Karpas-422 (cell line): ENCODE measurements at regions not wholly inside any gene's neighbourhood (a gene's known extent, or its start where the extent isn't known, plus 50 kb on each side); places are given as distances from the start of the nearest gene placed in this dataset.

Experiments used
- DNase-seq: peaks from one replicate; pipeline ENCODE4 v3.0.0-alpha.2; 2015
- H2AFZ ChIP-seq: fragments of 200-600 bp; sonication (generic); 2 replicates; pipeline ENCODE4 v1.6.1; 2014; ENCODE audit warnings: antibody characterized with exemption, low read length, mixed read lengths
- H3K27ac ChIP-seq: fragments of 200-600 bp; sonication (generic); 2 replicates; pipeline ENCODE4 v1.5.1; 2014; ENCODE audit warnings: mild to moderate bottlenecking, low read length, moderate library complexity
- H3K27me3 ChIP-seq: fragments of 200-600 bp; sonication (generic); 2 replicates; pipeline ENCODE4 v1.6.1; 2014; ENCODE audit warnings: low read length, mixed read lengths
- H3K36me3 ChIP-seq: fragments of 200-600 bp; sonication (generic); 2 replicates; pipeline ENCODE4 v1.6.1; 2014; ENCODE audit warnings: low read length, mixed read lengths; ENCODE audit not compliant: insufficient read depth
- H3K4me1 ChIP-seq: fragments of 200-600 bp; sonication (generic); 2 replicates; pipeline ENCODE4 v1.6.1; 2014; ENCODE audit warnings: mild to moderate bottlenecking, low read length, mixed read lengths
- H3K4me2 ChIP-seq: fragments of 200-600 bp; sonication (generic); 2 replicates; pipeline ENCODE4 v1.6.1; 2014; ENCODE audit warnings: low read length, low read depth, mild to moderate bottlenecking; ENCODE audit not compliant: poor library complexity, severe bottlenecking
- H3K4me3 ChIP-seq: fragments of 200-600 bp; sonication (generic); 2 replicates; pipeline ENCODE4 v1.5.1; 2014; ENCODE audit warnings: mild to moderate bottlenecking, antibody characterized with exemption, low read length, mixed read lengths
- H3K79me2 ChIP-seq: fragments of 200-600 bp; sonication (generic); 2 replicates; pipeline ENCODE4 v1.6.1; 2014; ENCODE audit warnings: mild to moderate bottlenecking, low read length, mixed read lengths
- H3K9ac ChIP-seq: fragments of 200-600 bp; sonication (generic); 2 replicates; pipeline ENCODE4 v1.6.0; 2014; ENCODE audit warnings: low read length
- H3K9me2 ChIP-seq: fragments of 200-600 bp; sonication (generic), shearing (Covaris generic); replicated peaks from 2 replicates; pipeline ENCODE4 v1.6.0; 2014; ENCODE audit warnings: mild to moderate bottlenecking, low read length, moderate library complexity; ENCODE audit not compliant: insufficient read depth
- H3K9me3 ChIP-seq: fragments of 300-700, 200-600 bp; sonication (generic); 2 replicates; pipeline ENCODE4 v1.6.1; 2014; ENCODE audit warnings: low read length, mixed read lengths
- H4K20me1 ChIP-seq: fragments of 200-600 bp; sonication (generic); 2 replicates; pipeline ENCODE4 v1.6.1; 2014; ENCODE audit warnings: mild to moderate bottlenecking, antibody characterized with exemption, low read length, low read depth; ENCODE audit not compliant: insufficient read depth

DNA sequence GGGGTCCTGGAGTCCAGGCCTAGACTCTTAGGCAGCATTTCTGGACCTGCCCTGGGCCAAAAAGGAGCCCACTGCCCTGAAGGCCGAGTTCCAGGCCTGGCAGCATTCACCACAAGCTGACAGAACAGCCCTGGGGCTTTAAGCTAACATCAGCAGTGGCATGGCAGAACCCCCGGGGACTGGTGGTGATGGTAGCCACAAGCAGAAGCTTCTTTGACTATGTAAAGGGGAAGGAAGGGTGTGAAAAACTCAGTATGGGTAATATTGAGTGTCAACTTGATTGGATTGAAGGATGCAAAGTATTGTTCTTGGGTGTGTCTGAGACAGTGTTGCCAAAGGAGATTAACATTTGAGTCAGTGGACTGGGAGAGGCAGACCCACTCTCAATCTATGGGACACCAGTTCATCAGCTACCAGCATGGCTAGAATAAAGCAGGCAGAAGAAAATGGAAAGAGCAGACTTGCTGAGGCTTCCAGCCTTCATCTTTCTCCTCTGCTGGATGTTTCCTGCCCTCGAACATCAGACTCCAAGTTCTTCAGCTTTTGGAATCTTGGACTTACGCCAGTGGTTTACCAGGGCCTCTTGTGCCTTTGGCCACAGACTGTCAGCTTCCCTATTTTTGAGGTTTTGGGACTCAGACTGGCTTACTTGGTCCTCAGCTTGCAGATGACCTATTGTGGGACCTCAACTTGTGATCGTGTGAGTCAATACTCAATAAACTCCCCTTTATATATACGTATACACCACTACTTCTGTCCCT lies 661.0 kb upstream of the C9orf72 start:
- Histone ChIP-seq H3K9ac (no peak overlapping the region), H3K27ac (no peak overlapping the region), H3K4me2 (no peak overlapping the region), H3K4me1 (no peaks in the 10 kb centered on the region), H2AFZ (no peak overlapping the region), H3K79me2 (no peaks in the 10 kb centered on the region), H4K20me1 (no peaks in the 10 kb centered on the region), H3K9me2 (no peaks in the 10 kb centered on the region), H3K27me3 (no peaks in the 10 kb centered on the region), H3K36me3 (no peaks in the 10 kb centered on the region), H3K9me3 (peaks cover 23% of the 10 kb centered on the region; the same call in 1 of the 2 replicates), H3K4me3 (no peak overlapping the region)
- DNase-seq: no peak

DNA sequence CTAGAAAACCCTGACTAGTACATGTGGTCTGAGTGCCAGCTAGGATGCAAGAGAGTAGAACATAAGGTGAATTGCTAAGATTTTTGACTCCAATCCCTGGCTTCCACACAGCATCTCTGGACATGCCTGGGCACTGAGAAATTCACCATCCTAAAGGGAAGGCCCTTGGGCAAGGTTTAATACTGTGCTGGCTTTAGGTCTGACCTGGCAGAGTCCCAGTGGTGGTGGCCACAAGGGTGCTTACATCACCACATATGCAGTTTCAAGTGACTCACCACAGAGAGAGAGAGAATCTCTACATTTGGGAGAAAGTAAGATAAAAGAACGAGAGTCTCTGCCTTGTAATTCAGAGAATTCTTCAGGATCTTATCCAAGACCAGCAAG lies 661.6 kb upstream of the C9orf72 start:
- Histone ChIP-seq H3K9me3 (peaks cover 23% of the 10 kb centered on the region; the same call in 1 of the 2 replicates), H3K27ac (no peak overlapping the region), H3K9ac (no peak overlapping the region), H3K9me2 (no peaks in the 10 kb centered on the region), H3K36me3 (no peaks in the 10 kb centered on the region), H3K4me2 (no peak overlapping the region), H3K4me1 (no peaks in the 10 kb centered on the region), H3K27me3 (no peaks in the 10 kb centered on the region), H3K79me2 (no peaks in the 10 kb centered on the region), H3K4me3 (no peak overlapping the region), H2AFZ (no peak overlapping the region), H4K20me1 (no peaks in the 10 kb centered on the region)
- no peak for DNase-seq

DNA sequence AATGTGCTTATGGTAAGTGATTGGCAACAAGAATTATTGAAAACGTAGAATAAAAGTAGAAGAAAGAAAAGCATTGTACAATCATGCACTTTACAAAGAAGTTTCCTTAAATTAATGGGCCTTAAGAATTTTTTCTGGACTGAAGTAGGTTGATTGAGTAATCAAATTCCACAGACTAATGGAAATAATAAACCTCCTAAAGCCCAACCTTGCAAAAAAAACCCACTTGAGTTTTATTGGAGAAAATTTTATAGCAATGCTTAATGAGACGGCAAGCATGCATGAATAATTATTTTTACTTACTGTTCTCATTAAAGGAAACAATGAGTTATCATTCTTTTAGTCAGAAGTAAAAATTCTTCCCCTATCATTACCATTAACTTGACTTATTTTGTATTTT lies 676.1 kb upstream of the C9orf72 start:
- Histone ChIP-seq H3K79me2 (no peaks in the 10 kb centered on the region), H3K4me1 (no peaks in the 10 kb centered on the region), H4K20me1 (no peaks in the 10 kb centered on the region), H3K27ac (no peak overlapping the region), H3K9ac (no peak overlapping the region), H3K36me3 (no peaks in the 10 kb centered on the region), H3K27me3 (no peaks in the 10 kb centered on the region), H3K4me3 (no peak overlapping the region), H3K9me3 (peaks cover 3% of the 10 kb centered on the region), H3K4me2 (no peak overlapping the region), H3K9me2 (no peaks in the 10 kb centered on the region), H2AFZ (no peak overlapping the region)
- no peak for DNase-seq

DNA sequence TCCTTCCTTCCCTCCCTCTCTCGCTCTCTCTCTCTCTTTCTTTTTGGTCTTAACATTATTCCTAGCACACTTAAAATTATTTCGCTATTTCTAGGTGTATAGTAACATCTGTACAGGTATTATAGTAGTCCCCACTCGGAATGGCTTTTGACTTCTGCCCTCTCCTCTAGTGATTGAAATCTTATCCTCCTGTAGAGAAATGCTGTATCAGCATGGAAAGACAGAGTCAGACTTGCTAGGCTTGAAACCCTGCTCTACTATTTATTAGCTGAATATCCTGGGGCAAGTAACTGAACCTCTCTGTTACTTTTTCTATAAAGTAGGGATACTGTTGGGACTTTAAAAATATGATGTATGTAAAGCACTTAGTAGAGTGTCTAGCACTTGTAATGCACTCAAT lies 681.9 kb upstream of the C9orf72 start:
- Histone ChIP-seq H3K9me2 (no peaks in the 10 kb centered on the region), H3K4me2 (no peak overlapping the region), H3K4me1 (no peaks in the 10 kb centered on the region), H3K36me3 (no peaks in the 10 kb centered on the region), H4K20me1 (no peaks in the 10 kb centered on the region), H3K9me3 (peaks cover 5% of the 10 kb centered on the region; the same call in 1 of the 2 replicates), H3K79me2 (no peaks in the 10 kb centered on the region), H2AFZ (no peak overlapping the region), H3K4me3 (no peak overlapping the region), H3K27me3 (no peaks in the 10 kb centered on the region), H3K27ac (no peak overlapping the region), H3K9ac (no peak overlapping the region)
- DNase-seq: no peak

DNA sequence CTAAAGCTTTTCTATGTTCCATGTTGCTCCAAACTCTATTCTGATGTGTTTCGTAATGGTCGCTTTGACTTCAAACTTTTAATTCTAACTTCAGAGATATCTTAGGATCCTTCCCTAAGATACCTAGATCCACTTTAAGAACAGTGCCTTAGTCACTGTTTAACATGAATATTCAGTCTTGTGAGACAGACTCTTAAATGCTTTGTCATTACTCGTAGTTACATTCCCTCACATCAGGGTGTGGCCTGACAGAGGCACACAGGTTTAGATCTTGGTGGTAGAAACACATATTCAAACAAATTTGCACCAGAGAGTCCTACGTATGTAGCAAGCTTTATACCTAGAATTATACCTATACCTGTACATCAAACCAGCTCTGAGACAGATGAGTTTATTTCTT lies 687.0 kb upstream of the C9orf72 start:
- H3K9me2 ChIP-seq: no peaks in the 10 kb centered on the region

DNA sequence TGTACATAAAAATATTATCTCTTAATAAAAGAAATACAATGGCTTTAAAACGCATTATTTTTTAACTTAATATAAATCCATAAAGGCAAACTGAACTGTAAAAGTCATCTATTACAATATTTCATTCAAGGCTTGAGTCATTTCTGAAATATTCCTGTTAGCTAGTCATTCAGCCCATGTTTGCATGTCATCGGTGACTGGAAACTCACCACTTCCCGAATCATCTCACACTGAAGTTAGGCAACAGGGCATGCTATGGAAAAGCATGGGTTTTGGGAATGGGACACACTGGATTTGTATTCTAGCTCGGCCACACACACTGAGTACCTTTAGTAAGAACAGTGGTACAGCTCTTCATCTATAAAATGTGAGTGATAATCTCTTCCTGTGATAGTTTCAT lies 691.1 kb upstream of the C9orf72 start:
- H3K79me2 ChIP-seq: no peaks in the 10 kb centered on the region
- H3K4me1 ChIP-seq: no peaks in the 10 kb centered on the region
- no peaks in the 10 kb centered on the region for H3K36me3 ChIP-seq
- H3K4me2 ChIP-seq: no peak overlapping the region
- no peak overlapping the region for H2AFZ ChIP-seq
- no peak overlapping the region for H3K9ac ChIP-seq
- no peaks in the 10 kb centered on the region for H3K27me3 ChIP-seq
- no peaks in the 10 kb centered on the region for H3K9me2 ChIP-seq
- no peaks in the 10 kb centered on the region for H4K20me1 ChIP-seq
- H3K27ac ChIP-seq: no peak overlapping the region
- H3K4me3 ChIP-seq: no peak overlapping the region
- peaks cover 3% of the 10 kb centered on the region for H3K9me3 ChIP-seq
- DNase-seq: no peak

More for the DNA sequence above, 687.0 kb upstream of the C9orf72 start:
- H3K36me3 ChIP-seq: no peaks in the 10 kb centered on the region
- no peaks in the 10 kb centered on the region for H3K4me1 ChIP-seq
- H3K27ac ChIP-seq: no peak overlapping the region
- no peak overlapping the region for H3K4me3 ChIP-seq
- no peaks in the 10 kb centered on the region for H4K20me1 ChIP-seq
- no peak for DNase-seq
- H3K9me3 ChIP-seq: peaks cover 7% of the 10 kb centered on the region
- H3K79me2 ChIP-seq: no peaks in the 10 kb centered on the region
- no peak overlapping the region for H2AFZ ChIP-seq
- no peak overlapping the region for H3K9ac ChIP-seq
- no peak overlapping the region for H3K4me2 ChIP-seq
- H3K27me3 ChIP-seq: no peaks in the 10 kb centered on the region

DNA sequence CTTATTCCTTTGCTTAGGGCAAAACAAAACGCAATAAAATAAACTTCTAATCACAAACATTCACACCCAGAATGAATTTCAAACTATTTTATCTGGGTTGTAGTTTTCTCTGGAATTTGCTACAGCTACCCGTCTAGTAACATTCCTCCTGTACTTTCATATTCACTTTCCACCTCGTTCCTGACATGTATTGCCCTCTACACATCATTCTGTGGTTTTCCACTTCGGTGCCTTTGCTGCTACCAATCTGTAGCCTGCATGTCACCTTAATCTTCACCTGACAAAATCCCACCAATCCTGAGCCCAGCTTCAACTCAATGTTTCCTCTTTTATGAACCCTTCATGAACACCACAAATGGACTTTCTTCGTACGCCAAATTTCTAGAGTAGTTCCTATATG lies 694.1 kb upstream of the C9orf72 start:
- H3K9ac ChIP-seq: no peak overlapping the region
- no peak overlapping the region for H2AFZ ChIP-seq
- no peaks in the 10 kb centered on the region for H3K9me2 ChIP-seq
- no peak overlapping the region for H3K27ac ChIP-seq
- no peaks in the 10 kb centered on the region for H3K36me3 ChIP-seq
- H3K4me1 ChIP-seq: no peaks in the 10 kb centered on the region
- H3K9me3 ChIP-seq: no peaks in the 10 kb centered on the region
- no peaks in the 10 kb centered on the region for H3K27me3 ChIP-seq
- no peaks in the 10 kb centered on the region for H3K79me2 ChIP-seq
- no peaks in the 10 kb centered on the region for H4K20me1 ChIP-seq
- no peak overlapping the region for H3K4me3 ChIP-seq
- no peak for DNase-seq
- no peak overlapping the region for H3K4me2 ChIP-seq

DNA sequence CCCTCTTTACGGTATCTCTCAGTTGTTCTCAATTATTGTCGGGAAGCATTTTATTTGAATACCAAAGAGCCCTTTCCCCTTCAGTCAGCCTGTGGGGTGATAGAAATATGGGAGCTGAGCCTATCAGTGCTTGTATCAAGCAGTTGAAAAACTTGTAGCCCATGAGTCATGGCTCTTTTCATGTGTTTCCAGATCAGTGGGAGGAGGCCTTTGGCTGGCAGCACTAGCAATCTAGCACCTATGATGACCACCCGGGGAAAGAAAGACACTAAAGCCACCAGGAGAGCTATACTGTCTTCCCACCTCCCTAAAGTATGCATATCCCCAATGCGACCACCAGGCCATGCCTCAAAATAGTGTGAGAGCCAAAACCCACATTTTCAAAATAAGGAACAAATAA lies 696.9 kb upstream of the C9orf72 start:
- H3K27ac ChIP-seq: no peak overlapping the region
- no peaks in the 10 kb centered on the region for H3K9me2 ChIP-seq
- H3K9me3 ChIP-seq: no peaks in the 10 kb centered on the region
- no peaks in the 10 kb centered on the region for H3K36me3 ChIP-seq
- H3K27me3 ChIP-seq: no peaks in the 10 kb centered on the region
- no peak overlapping the region for H3K4me2 ChIP-seq
- DNase-seq: no peak
- H4K20me1 ChIP-seq: no peaks in the 10 kb centered on the region
- no peaks in the 10 kb centered on the region for H3K79me2 ChIP-seq
- no peak overlapping the region for H2AFZ ChIP-seq
- H3K4me1 ChIP-seq: no peaks in the 10 kb centered on the region
- H3K4me3 ChIP-seq: no peak overlapping the region
- no peak overlapping the region for H3K9ac ChIP-seq
